Esophagus squamous epithelium (tissue), 4 donors: ENCODE measurements at regions not wholly inside any gene's neighbourhood (a gene's known extent, or its start where the extent isn't known, plus 50 kb on each side); places are given as distances from the start of the nearest gene placed in this dataset.

Experiments used
- POLR2A ChIP-seq, 4 donors: fragments of 450-650 bp; IDR thresholded peaks; one replicate each; pipeline ENCODE4 v1.6.1; 2017; ENCODE audit warnings: antibody characterized with exemption in 4 of 4, mild to moderate bottlenecking in 4 of 4, moderate library complexity in 3 of 4
- TF ChIP-seq, protein P1 (sequence below), 6 experiments: fragments of 450-650 bp in 4 of 6; fragments of 200-600 bp in 2 of 6; sonication (generic) in 2 of 6; IDR thresholded peaks; one replicate each; pipeline ENCODE4 v1.5.1; 2016 to 2019; ENCODE audit warnings: antibody characterized with exemption in 6 of 6, mild to moderate bottlenecking in 4 of 6, moderate library complexity in 4 of 6

DNA sequence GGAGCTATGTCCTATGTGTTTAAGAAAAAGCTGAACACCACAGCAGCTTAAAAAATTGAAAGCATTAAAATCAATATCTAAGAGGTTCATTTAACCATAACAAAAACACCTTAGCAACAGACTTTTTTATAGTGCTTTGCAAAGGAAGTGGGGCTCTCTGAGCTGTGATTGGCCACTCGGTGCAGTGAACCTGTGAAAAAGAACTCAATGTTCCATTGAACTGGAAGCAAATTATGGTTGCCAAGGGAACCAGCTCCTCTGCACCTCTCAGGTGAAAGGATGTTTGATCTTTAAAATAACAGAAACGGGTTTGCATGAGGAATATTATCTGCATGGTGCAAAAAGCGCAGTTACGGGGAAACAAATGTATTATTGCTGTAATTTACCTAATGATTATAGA is 149.4 kb downstream of the SNAPC1 start:
- TF ChIP-seq, protein P1, sequence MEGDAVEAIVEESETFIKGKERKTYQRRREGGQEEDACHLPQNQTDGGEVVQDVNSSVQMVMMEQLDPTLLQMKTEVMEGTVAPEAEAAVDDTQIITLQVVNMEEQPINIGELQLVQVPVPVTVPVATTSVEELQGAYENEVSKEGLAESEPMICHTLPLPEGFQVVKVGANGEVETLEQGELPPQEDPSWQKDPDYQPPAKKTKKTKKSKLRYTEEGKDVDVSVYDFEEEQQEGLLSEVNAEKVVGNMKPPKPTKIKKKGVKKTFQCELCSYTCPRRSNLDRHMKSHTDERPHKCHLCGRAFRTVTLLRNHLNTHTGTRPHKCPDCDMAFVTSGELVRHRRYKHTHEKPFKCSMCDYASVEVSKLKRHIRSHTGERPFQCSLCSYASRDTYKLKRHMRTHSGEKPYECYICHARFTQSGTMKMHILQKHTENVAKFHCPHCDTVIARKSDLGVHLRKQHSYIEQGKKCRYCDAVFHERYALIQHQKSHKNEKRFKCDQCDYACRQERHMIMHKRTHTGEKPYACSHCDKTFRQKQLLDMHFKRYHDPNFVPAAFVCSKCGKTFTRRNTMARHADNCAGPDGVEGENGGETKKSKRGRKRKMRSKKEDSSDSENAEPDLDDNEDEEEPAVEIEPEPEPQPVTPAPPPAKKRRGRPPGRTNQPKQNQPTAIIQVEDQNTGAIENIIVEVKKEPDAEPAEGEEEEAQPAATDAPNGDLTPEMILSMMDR (IDR thresholded peaks at IDR 0.05) = no peak
- TF ChIP-seq POLR2A (IDR thresholded peaks at IDR 0.05) = no peak
